ENCODE measurements at regions not wholly inside any gene's neighbourhood (a gene's known extent, or its start where the extent isn't known, plus 50 kb on each side); places are given as distances from the start of the nearest gene placed in this dataset.

- Histone ChIP-seq H3K27ac (ENCODE audit: low read depth, low read length) (no peak overlapping the region), H3K27me3 (ENCODE audit: low read length) (no peaks in the 10 kb centered on the region), H3K9me2 (replicated peaks; ENCODE audit: insufficient read depth, low read length) (no peaks in the 10 kb centered on the region), H3K79me2 (ENCODE audit: insufficient read depth, low read length) (no peaks in the 10 kb centered on the region), H3F3A (ENCODE audit: insufficient read depth) (no peaks in the 10 kb centered on the region), H3K9me3 (ENCODE audit: insufficient read depth, low read length) (no peaks in the 10 kb centered on the region), H4K20me1 (ENCODE audit: low read depth, low read length) (no peaks in the 10 kb centered on the region), H2AFZ (ENCODE audit: low read depth, low read length, severe bottlenecking) (no peak overlapping the region), H3K36me3 (ENCODE audit: low read length) (no peaks in the 10 kb centered on the region), H3K4me2 (ENCODE audit: low read depth, low read length, poor library complexity, severe bottlenecking) (no peak overlapping the region), H3K9ac (ENCODE audit: low read length) (no peak overlapping the region), H3K4me3 (ENCODE audit: insufficient read depth, low read length, poor library complexity, severe bottlenecking) (no peak overlapping the region)
- no peak for TF ChIP-seq CTCF (IDR thresholded peaks at IDR 0.05; ENCODE audit: insufficient read depth, low read length, poor library complexity, severe bottlenecking)
- TF ChIP-seq EZH2phosphoT487 (conservative IDR thresholded peaks at IDR 0.05; ENCODE audit: low read length) = no peak
These were observed 1952.6 kb upstream of the WWC1 start for GRCh38 chr5:166338801-166339200.

GRCh38 chr5:166340039-166340438, 1951.4 kb upstream of the WWC1 start:
- Histone ChIP-seq H3F3A (ENCODE audit: insufficient read depth) (no peaks in the 10 kb centered on the region), H4K20me1 (ENCODE audit: low read depth, low read length) (no peaks in the 10 kb centered on the region), H3K9me3 (ENCODE audit: insufficient read depth, low read length) (no peaks in the 10 kb centered on the region), H3K79me2 (ENCODE audit: insufficient read depth, low read length) (no peaks in the 10 kb centered on the region), H3K27ac (ENCODE audit: low read depth, low read length) (no peak overlapping the region), H3K36me3 (ENCODE audit: low read length) (no peaks in the 10 kb centered on the region), H3K9me2 (replicated peaks; ENCODE audit: insufficient read depth, low read length) (no peaks in the 10 kb centered on the region), H3K4me2 (ENCODE audit: low read depth, low read length, poor library complexity, severe bottlenecking) (no peak overlapping the region), H3K9ac (ENCODE audit: low read length) (no peak overlapping the region), H3K27me3 (ENCODE audit: low read length) (no peaks in the 10 kb centered on the region), H2AFZ (ENCODE audit: low read depth, low read length, severe bottlenecking) (no peak overlapping the region), H3K4me3 (ENCODE audit: insufficient read depth, low read length, poor library complexity, severe bottlenecking) (no peak overlapping the region)
- TF ChIP-seq EZH2phosphoT487 (conservative IDR thresholded peaks at IDR 0.05; ENCODE audit: low read length) (no peak), CTCF (IDR thresholded peaks at IDR 0.05; ENCODE audit: insufficient read depth, low read length, poor library complexity, severe bottlenecking) (no peak)

GRCh38 chr5:166341740-166342337, 1949.6 kb upstream of the WWC1 start:
- no peak for TF ChIP-seq CTCF (IDR thresholded peaks at IDR 0.05; ENCODE audit: insufficient read depth, low read length, poor library complexity, severe bottlenecking)
- H3K79me2 ChIP-seq (ENCODE audit: insufficient read depth, low read length) = no peaks in the 10 kb centered on the region
- H3K9ac ChIP-seq (ENCODE audit: low read length) = no peak overlapping the region

More at GRCh38 chr5:166341740-166342337, 1949.6 kb upstream of the WWC1 start:
- Histone ChIP-seq H3K9me3 (ENCODE audit: insufficient read depth, low read length) (no peaks in the 10 kb centered on the region), H2AFZ (ENCODE audit: low read depth, low read length, severe bottlenecking) (no peak overlapping the region), H3K4me2 (ENCODE audit: low read depth, low read length, poor library complexity, severe bottlenecking) (no peak overlapping the region), H3K27ac (ENCODE audit: low read depth, low read length) (no peak overlapping the region), H4K20me1 (ENCODE audit: low read depth, low read length) (no peaks in the 10 kb centered on the region), H3K9me2 (replicated peaks; ENCODE audit: insufficient read depth, low read length) (no peaks in the 10 kb centered on the region), H3K36me3 (ENCODE audit: low read length) (no peaks in the 10 kb centered on the region), H3K4me3 (ENCODE audit: insufficient read depth, low read length, poor library complexity, severe bottlenecking) (no peak overlapping the region), H3K27me3 (ENCODE audit: low read length) (no peaks in the 10 kb centered on the region), H3F3A (ENCODE audit: insufficient read depth) (no peaks in the 10 kb centered on the region)

Data from SU-DHL-6 (cell line).